ENCODE measurements at regions not wholly inside any gene's neighbourhood (a gene's known extent, or its start where the extent isn't known, plus 50 kb on each side); places are given as distances from the start of the nearest gene placed in this dataset.
"Not testable (repeated sequence)": the region's sequence is repeated elsewhere in the genome, so short reads cannot be mapped to it uniquely, and the experiment has no call there.

- Histone ChIP-seq H3K4me1 (ENCODE audit: low read length) (no peaks in the 10 kb centered on the region), H3K4me3 (ENCODE audit: low read length) (no peak overlapping the region), H3K4me2 (ENCODE audit: low read length) (no peak overlapping the region), H4K20me1 (ENCODE audit: insufficient read depth, low read length) (no peaks in the 10 kb centered on the region), H3K9ac (ENCODE audit: low read length) (no peak overlapping the region), H3K36me3 (replicated peaks; ENCODE audit: low read depth, low read length) (no peaks in the 10 kb centered on the region), H3K79me2 (ENCODE audit: low read length) (no peaks in the 10 kb centered on the region), H3K9me3 (ENCODE audit: insufficient read depth, low read length) (no peaks in the 10 kb centered on the region), H3K27me3 (ENCODE audit: low read depth, low read length) (no peaks in the 10 kb centered on the region), H3K27ac (ENCODE audit: low read length) (no peak overlapping the region), H2AFZ (ENCODE audit: low read depth, low read length) (no peak overlapping the region)
- TF ChIP-seq EZH2phosphoT487 (IDR thresholded peaks at IDR 0.05; ENCODE audit: low read depth) (no peak), CTCF (IDR thresholded peaks at IDR 0.05; ENCODE audit: low read depth, low read length) (no peak)
These were observed 1176.5 kb downstream of the NCAM2 start for GRCh38 chr21:22174746-22175145.

DNA sequence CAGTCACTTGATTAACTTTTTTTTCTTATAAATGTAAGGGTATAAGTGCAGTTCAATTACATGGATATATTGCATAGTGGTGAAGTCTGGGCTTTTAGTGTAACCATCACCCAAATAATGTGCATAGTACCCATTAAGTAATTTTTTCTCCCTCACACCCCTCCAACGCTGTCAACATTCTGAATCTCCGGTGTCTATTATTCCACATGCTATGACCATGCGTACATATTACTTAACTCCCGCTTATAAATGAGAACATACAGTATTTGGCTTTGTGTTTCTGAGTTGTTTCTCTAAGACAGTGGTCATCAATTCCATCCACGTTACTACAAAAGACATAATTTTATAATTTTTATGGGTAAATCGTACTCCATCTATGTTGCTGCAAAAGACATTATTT is 1191.1 kb downstream of the NCAM2 start:
- Histone ChIP-seq H3K27me3 (ENCODE audit: low read depth, low read length) (no peaks in the 10 kb centered on the region), H3K79me2 (ENCODE audit: low read length) (no peaks in the 10 kb centered on the region), H2AFZ (ENCODE audit: low read depth, low read length) (no peak overlapping the region), H3K4me2 (ENCODE audit: low read length) (no peak overlapping the region), H4K20me1 (ENCODE audit: insufficient read depth, low read length) (no peaks in the 10 kb centered on the region), H3K9ac (ENCODE audit: low read length) (no peak overlapping the region), H3K4me3 (ENCODE audit: low read length) (no peak overlapping the region), H3K4me1 (ENCODE audit: low read length) (no peaks in the 10 kb centered on the region), H3K27ac (ENCODE audit: low read length) (no peak overlapping the region), H3K36me3 (replicated peaks; ENCODE audit: low read depth, low read length) (no peaks in the 10 kb centered on the region), H3K9me3 (ENCODE audit: insufficient read depth, low read length) (no peaks in the 10 kb centered on the region)
- TF ChIP-seq EZH2phosphoT487 (IDR thresholded peaks at IDR 0.05; ENCODE audit: low read depth) (no peak), CTCF (IDR thresholded peaks at IDR 0.05; ENCODE audit: low read depth, low read length) (no peak)

- Histone ChIP-seq H3K27ac (ENCODE audit: low read length) (no peak overlapping the region), H3K4me1 (ENCODE audit: low read length) (no peaks in the 10 kb centered on the region), H2AFZ (ENCODE audit: low read depth, low read length) (no peak overlapping the region), H3K9me3 (ENCODE audit: insufficient read depth, low read length) (no peaks in the 10 kb centered on the region), H3K36me3 (replicated peaks; ENCODE audit: low read depth, low read length) (no peaks in the 10 kb centered on the region), H3K27me3 (ENCODE audit: low read depth, low read length) (no peaks in the 10 kb centered on the region), H3K79me2 (ENCODE audit: low read length) (no peaks in the 10 kb centered on the region), H3K4me3 (ENCODE audit: low read length) (no peak overlapping the region), H3K4me2 (ENCODE audit: low read length) (no peak overlapping the region), H4K20me1 (ENCODE audit: insufficient read depth, low read length) (no peaks in the 10 kb centered on the region), H3K9ac (ENCODE audit: low read length) (no peak overlapping the region)
- TF ChIP-seq EZH2phosphoT487 (IDR thresholded peaks at IDR 0.05; ENCODE audit: low read depth) (no peak), CTCF (IDR thresholded peaks at IDR 0.05; ENCODE audit: low read depth, low read length) (no peak)
These were observed 1193.4 kb downstream of the NCAM2 start for GRCh38 chr21:22191581-22191980.

GRCh38 chr21:22192766-22193165 is 1194.6 kb downstream of the NCAM2 start:
- no peaks in the 10 kb centered on the region for H3K4me1 ChIP-seq (ENCODE audit: low read length)
- no peaks in the 10 kb centered on the region for H3K27me3 ChIP-seq (ENCODE audit: low read depth, low read length)
- H3K79me2 ChIP-seq (ENCODE audit: low read length), result no peaks in the 10 kb centered on the region
- H3K27ac ChIP-seq (ENCODE audit: low read length), result no peak overlapping the region
- no peak overlapping the region for H3K4me3 ChIP-seq (ENCODE audit: low read length)
- H4K20me1 ChIP-seq (ENCODE audit: insufficient read depth, low read length), result no peaks in the 10 kb centered on the region
- H3K4me2 ChIP-seq (ENCODE audit: low read length), result no peak overlapping the region
- H2AFZ ChIP-seq (ENCODE audit: low read depth, low read length), result no peak overlapping the region
- no peaks in the 10 kb centered on the region for H3K36me3 ChIP-seq (replicated peaks; ENCODE audit: low read depth, low read length)
- no peak for TF ChIP-seq CTCF (IDR thresholded peaks at IDR 0.05; ENCODE audit: low read depth, low read length)
- no peak for TF ChIP-seq EZH2phosphoT487 (IDR thresholded peaks at IDR 0.05; ENCODE audit: low read depth)
- H3K9me3 ChIP-seq (ENCODE audit: insufficient read depth, low read length), result no peaks in the 10 kb centered on the region
- H3K9ac ChIP-seq (ENCODE audit: low read length), result no peak overlapping the region

GRCh38 chr21:22194986-22195385 is 1196.8 kb downstream of the NCAM2 start:
- not testable (repeated sequence) for H2AFZ ChIP-seq (ENCODE audit: low read depth, low read length)

More at GRCh38 chr21:22194986-22195385, 1196.8 kb downstream of the NCAM2 start:
- H3K4me3 ChIP-seq (ENCODE audit: low read length); H3K4me1 ChIP-seq (ENCODE audit: low read length); H3K9ac ChIP-seq (ENCODE audit: low read length); H3K79me2 ChIP-seq (ENCODE audit: low read length); H3K4me2 ChIP-seq (ENCODE audit: low read length); H3K27ac ChIP-seq (ENCODE audit: low read length); H3K27me3 ChIP-seq (ENCODE audit: low read depth, low read length); H3K9me3 ChIP-seq (ENCODE audit: insufficient read depth, low read length); H4K20me1 ChIP-seq (ENCODE audit: insufficient read depth, low read length); H3K36me3 ChIP-seq (replicated peaks; ENCODE audit: low read depth, low read length): not testable (repeated sequence)

All from OCI-LY3 (cell line).